ENCODE measurements at regions not wholly inside any gene's neighbourhood (a gene's known extent, or its start where the extent isn't known, plus 50 kb on each side); places are given as distances from the start of the nearest gene placed in this dataset.

- DNase-seq: no peak
These were observed 80.5 kb upstream of the PRICKLE2 start for GRCh38 chr3:64305731-64306130.

- DNase-seq: no peak
These were observed 79.7 kb upstream of the PRICKLE2 start for GRCh38 chr3:64304828-64305410.

GRCh38 chr3:64303881-64304280 is 78.6 kb upstream of the PRICKLE2 start:
- no peak for DNase-seq

- DNase-seq: no peak
These were observed 78.1 kb upstream of the PRICKLE2 start for GRCh38 chr3:64303401-64303800.

GRCh38 chr3:64301476-64301875 is 76.2 kb upstream of the PRICKLE2 start:
- no peak for DNase-seq

GRCh38 chr3:64300790-64301423 is 75.6 kb upstream of the PRICKLE2 start:
- DNase-seq: no peak

- DNase-seq: no peak
These were observed 73.9 kb upstream of the PRICKLE2 start for GRCh38 chr3:64299206-64299605.

GRCh38 chr3:64297563-64297962 is 72.3 kb upstream of the PRICKLE2 start:
- DNase-seq: no peak

GRCh38 chr3:64295594-64295993 is 70.3 kb upstream of the PRICKLE2 start:
- no peak for DNase-seq

- DNase-seq: no peak
These were observed 69.5 kb upstream of the PRICKLE2 start for GRCh38 chr3:64294771-64295170.

GRCh38 chr3:64293121-64293520 is 67.9 kb upstream of the PRICKLE2 start:
- no peak for DNase-seq

GRCh38 chr3:64291956-64292355 is 66.7 kb upstream of the PRICKLE2 start:
- no peak for DNase-seq

- DNase-seq: no peak
These were observed 66.1 kb upstream of the PRICKLE2 start for GRCh38 chr3:64291345-64291744.

- DNase-seq: no peak
These were observed 65.6 kb upstream of the PRICKLE2 start for GRCh38 chr3:64290864-64291263.

- no peak for DNase-seq
These were observed 64.9 kb upstream of the PRICKLE2 start for GRCh38 chr3:64290161-64290560.

- DNase-seq: no peak
These were observed 64.4 kb upstream of the PRICKLE2 start for GRCh38 chr3:64289622-64290021.

- no peak for DNase-seq
These were observed 53.4 kb upstream of the PRICKLE2 start for GRCh38 chr3:64278625-64279024.

GRCh38 chr3:64276131-64276530 is 50.9 kb upstream of the PRICKLE2 start:
- DNase-seq: no peak
